GM12878 (cell line): ENCODE measurements at regions not wholly inside any gene's neighbourhood (a gene's known extent, or its start where the extent isn't known, plus 50 kb on each side); places are given as distances from the start of the nearest gene placed in this dataset.

Experiments used
- EZH2 ChIP-seq: IDR thresholded peaks from 2 replicates; pipeline ENCODE4 v1.6.1; 2012; ENCODE audit warnings: low read depth, mild to moderate bottlenecking, control low read depth, inconsistent platforms, low read length, borderline replicate concordance; ENCODE audit not compliant: control insufficient read depth
- KLF5 ChIP-seq: fragments of 450-650 bp; IDR thresholded peaks from 2 replicates; pipeline ENCODE4 v1.6.1; 2014; ENCODE audit warnings: mild to moderate bottlenecking; ENCODE audit not compliant: partially characterized antibody
- NBN ChIP-seq: fragments of 450-650 bp; IDR thresholded peaks from 2 replicates; pipeline ENCODE4 v1.6.1; 2016
- NFYB ChIP-seq: IDR thresholded peaks from 2 replicates; pipeline ENCODE4 v1.6.1; 2011; ENCODE audit warnings: low read depth, mild to moderate bottlenecking, low read length, improper control_type of control experiment, moderate library complexity; ENCODE audit not compliant: insufficient read depth
- POLR2AphosphoS5 ChIP-seq: IDR thresholded peaks from 2 replicates; pipeline ENCODE4 v1.6.1; 2011; ENCODE audit warnings: mild to moderate bottlenecking, low read length, inconsistent platforms
- TAF1 ChIP-seq: IDR thresholded peaks from 2 replicates; pipeline ENCODE4 v1.6.1; 2011; ENCODE audit warnings: mild to moderate bottlenecking, low read depth, low read length, borderline replicate concordance
- TF ChIP-seq, protein P1 (sequence below), 3 experiments: IDR thresholded peaks in 2 of 3; conservative IDR thresholded peaks in 1 of 3; 2 replicates each; pipeline ENCODE4 v1.5.1; 2011; ENCODE audit warnings: low read depth in 3 of 3, low read length in 3 of 3, mild to moderate bottlenecking in 3 of 3, control low read depth in 2 of 3, moderate library complexity in 2 of 3, inconsistent platforms in 1 of 3, mixed read lengths in 1 of 3; ENCODE audit not compliant: control insufficient read depth in 2 of 3, insufficient read depth in 1 of 3; ENCODE audit errors: extremely low read depth in 1 of 3

DNA sequence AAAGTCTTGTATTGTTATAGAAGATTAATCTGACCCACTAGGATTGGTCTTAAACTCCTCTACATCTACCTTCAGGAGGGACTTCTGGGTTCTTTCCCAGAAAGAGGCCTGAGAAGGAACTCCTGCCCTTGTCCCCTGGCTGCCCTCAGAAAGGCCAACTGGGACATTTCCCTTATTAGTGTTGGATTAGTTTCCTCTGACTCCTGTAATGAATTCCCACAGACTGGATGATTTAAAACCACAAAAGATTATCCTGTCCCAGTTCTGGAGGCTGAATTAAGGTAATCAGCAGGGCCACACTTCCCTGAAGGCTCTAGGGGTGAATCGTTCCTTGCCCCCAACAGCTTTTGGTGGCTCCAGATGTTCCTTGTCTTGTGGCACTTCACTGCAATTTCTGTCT lies 102.8 kb upstream of the NMNAT3 start:
- TF ChIP-seq POLR2AphosphoS5 (no peak), EZH2 (no peak), NBN (no peak), NFYB (no peak), KLF5 (no peak), TAF1 (no peak)
- TF ChIP-seq, protein P1, sequence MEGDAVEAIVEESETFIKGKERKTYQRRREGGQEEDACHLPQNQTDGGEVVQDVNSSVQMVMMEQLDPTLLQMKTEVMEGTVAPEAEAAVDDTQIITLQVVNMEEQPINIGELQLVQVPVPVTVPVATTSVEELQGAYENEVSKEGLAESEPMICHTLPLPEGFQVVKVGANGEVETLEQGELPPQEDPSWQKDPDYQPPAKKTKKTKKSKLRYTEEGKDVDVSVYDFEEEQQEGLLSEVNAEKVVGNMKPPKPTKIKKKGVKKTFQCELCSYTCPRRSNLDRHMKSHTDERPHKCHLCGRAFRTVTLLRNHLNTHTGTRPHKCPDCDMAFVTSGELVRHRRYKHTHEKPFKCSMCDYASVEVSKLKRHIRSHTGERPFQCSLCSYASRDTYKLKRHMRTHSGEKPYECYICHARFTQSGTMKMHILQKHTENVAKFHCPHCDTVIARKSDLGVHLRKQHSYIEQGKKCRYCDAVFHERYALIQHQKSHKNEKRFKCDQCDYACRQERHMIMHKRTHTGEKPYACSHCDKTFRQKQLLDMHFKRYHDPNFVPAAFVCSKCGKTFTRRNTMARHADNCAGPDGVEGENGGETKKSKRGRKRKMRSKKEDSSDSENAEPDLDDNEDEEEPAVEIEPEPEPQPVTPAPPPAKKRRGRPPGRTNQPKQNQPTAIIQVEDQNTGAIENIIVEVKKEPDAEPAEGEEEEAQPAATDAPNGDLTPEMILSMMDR (IDR thresholded peaks at IDR 0.05 in 2 of 3, conservative IDR thresholded peaks at IDR 0.05 in 1 of 3; ENCODE audit: control insufficient read depth in 2 of 3, extremely low read depth in 1 of 3, insufficient read depth in 1 of 3, low read depth in 3 of 3, low read length in 3 of 3) = no peak
